WTC11 (cell line): ENCODE measurements at regions not wholly inside any gene's neighbourhood (a gene's known extent, or its start where the extent isn't known, plus 50 kb on each side); places are given as distances from the start of the nearest gene placed in this dataset.
A peak's percentile ranks its signal among the peaks of the same experiment; 100 is the strongest.

Experiments
- ATAC-seq: fragments of 200-7000 bp; cut with Tn5 transposase; 2 replicates; pipeline ENCODE4 v1.10.0; 2021; ENCODE audit warnings: mild to moderate bottlenecking, moderate library complexity
- CTCF ChIA-PET: fragments of 300-600 bp; sonication (Branson Sonifier 250); formaldehyde crosslinking; loops from one replicate; lab custom pipeline; 2021; ENCODE audit warnings: antibody characterized with exemption; lab: Charles Lee
- POLR2A ChIA-PET: fragments of 350-600 bp; sonication (Branson Sonifier 250); formaldehyde crosslinking; loops from one replicate; lab custom pipeline; 2021; ENCODE audit warnings: antibody characterized with exemption; lab: Charles Lee
- DNase-seq: peaks from one replicate; pipeline ENCODE4 v3.0.0; 2021; ENCODE audit warnings: low spot score
- H3K27ac Mint-ChIP-seq: 2 replicates; pipeline ENCODE4 v1.8.0; 2021; ENCODE audit warnings: mixed read lengths
- H3K27me3 Mint-ChIP-seq: 2 replicates; pipeline ENCODE4 v1.8.0; 2021; ENCODE audit warnings: low read depth, mild to moderate bottlenecking, moderate library complexity, mixed read lengths
- H3K36me3 Mint-ChIP-seq: 2 replicates; pipeline ENCODE4 v1.8.0; 2021; ENCODE audit warnings: mixed read lengths
- H3K4me1 Mint-ChIP-seq: 2 replicates; pipeline ENCODE4 v1.8.0; 2022; ENCODE audit warnings: mixed read lengths
- H3K4me3 Mint-ChIP-seq: 2 replicates; pipeline ENCODE4 v1.8.0; 2021; ENCODE audit warnings: mild to moderate bottlenecking, moderate library complexity, mixed read lengths
- H3K9me3 Mint-ChIP-seq: 2 replicates; pipeline ENCODE4 v1.8.0; 2021; ENCODE audit warnings: mixed read lengths
- CDX4 ChIP-seq: fragments of 250-450 bp; sonication (Bioruptor Pico); IDR thresholded peaks from 2 replicates; pipeline ENCODE4 v1.9.0; 2021; ENCODE audit warnings: moderate library complexity, mild to moderate bottlenecking, inconsistent platforms, borderline replicate concordance
- CREM ChIP-seq: sonication (generic); formaldehyde crosslinking; IDR thresholded peaks from 2 replicates; pipeline ENCODE4 v1.8.1; 2022; ENCODE audit warnings: mild to moderate bottlenecking, missing genetic modification reagents, moderate library complexity
- EMX1 ChIP-seq: fragments of 250-450 bp; sonication (Bioruptor Pico); IDR thresholded peaks from 2 replicates; pipeline ENCODE4 v1.8.0; 2021; ENCODE audit warnings: mild to moderate bottlenecking
- FOXP4 ChIP-seq: sonication (generic); formaldehyde crosslinking; IDR thresholded peaks from 2 replicates; pipeline ENCODE4 v1.8.0; 2022; ENCODE audit warnings: mild to moderate bottlenecking, missing genetic modification reagents
- IRF2 ChIP-seq: sonication (generic); formaldehyde crosslinking; IDR thresholded peaks from 2 replicates; pipeline ENCODE4 v1.8.0; 2022; ENCODE audit warnings: low read depth, missing genetic modification reagents, borderline replicate concordance
- MAX ChIP-seq: sonication (generic); formaldehyde crosslinking; IDR thresholded peaks from 2 replicates; pipeline ENCODE4 v1.8.0; 2022; ENCODE audit warnings: mild to moderate bottlenecking, missing genetic modification reagents
- SP1 ChIP-seq: sonication (generic); formaldehyde crosslinking; conservative IDR thresholded peaks from 2 replicates; pipeline ENCODE4 v1.8.1; 2022; ENCODE audit warnings: missing genetic modification reagents
- STAT6 ChIP-seq: sonication (generic); formaldehyde crosslinking; conservative IDR thresholded peaks from 2 replicates; pipeline ENCODE4 v1.8.1; 2023; ENCODE audit warnings: mild to moderate bottlenecking, low read depth, missing genetic modification reagents, moderate library complexity
- TCF7 ChIP-seq: sonication (generic); formaldehyde crosslinking; IDR thresholded peaks from 2 replicates; pipeline ENCODE4 v1.8.0; 2022; ENCODE audit warnings: mild to moderate bottlenecking, low read depth, missing genetic modification reagents, moderate library complexity
- TEAD1 ChIP-seq: sonication (generic); formaldehyde crosslinking; IDR thresholded peaks from 2 replicates; pipeline ENCODE4 v1.8.0; 2022; ENCODE audit warnings: mild to moderate bottlenecking, missing genetic modification reagents
- ZBTB21 ChIP-seq: sonication (generic); formaldehyde crosslinking; IDR thresholded peaks from 2 replicates; pipeline ENCODE4 v1.8.1; 2023; ENCODE audit warnings: mild to moderate bottlenecking, missing genetic modification reagents, borderline replicate concordance
- ZNF281 ChIP-seq: sonication (generic); formaldehyde crosslinking; IDR thresholded peaks from 2 replicates; pipeline ENCODE4 v1.8.0; 2023; ENCODE audit warnings: mild to moderate bottlenecking, missing genetic modification reagents
- ZNF416 ChIP-seq: fragments of 250-450 bp; sonication (Bioruptor Pico); IDR thresholded peaks from 2 replicates; pipeline ENCODE4 v1.9.0; 2021; ENCODE audit warnings: mild to moderate bottlenecking, inconsistent platforms
- ZNF671 ChIP-seq: fragments of 250-450 bp; sonication (Bioruptor Pico); IDR thresholded peaks from 2 replicates; pipeline ENCODE4 v1.8.0; 2021; ENCODE audit warnings: mild to moderate bottlenecking
- TF ChIP-seq, protein P1 (sequence below): sonication (generic); formaldehyde crosslinking; conservative IDR thresholded peaks from 2 replicates; pipeline ENCODE4 v1.8.1; 2022; ENCODE audit warnings: mild to moderate bottlenecking, missing genetic modification reagents
- TF ChIP-seq, protein P2 (sequence below): fragments of 250-450 bp; sonication (Bioruptor Pico); IDR thresholded peaks from 2 replicates; pipeline ENCODE4 v1.9.0; 2021; ENCODE audit warnings: mild to moderate bottlenecking

GRCh38 chr4:149113804-149114430 lies 671.7 kb upstream of the NR3C2 start (continued):
- TF ChIP-seq, protein P1, sequence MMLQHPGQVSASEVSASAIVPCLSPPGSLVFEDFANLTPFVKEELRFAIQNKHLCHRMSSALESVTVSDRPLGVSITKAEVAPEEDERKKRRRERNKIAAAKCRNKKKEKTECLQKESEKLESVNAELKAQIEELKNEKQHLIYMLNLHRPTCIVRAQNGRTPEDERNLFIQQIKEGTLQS: no peak
- TF ChIP-seq ZNF671 (CRISPR knock-in tag): no peak
- TF ChIP-seq STAT6 (CRISPR knock-in tag): no peak
- TF ChIP-seq CREM (CRISPR knock-in tag): no peak
- TF ChIP-seq FOXP4 (CRISPR knock-in tag): no peak
- TF ChIP-seq SP1 (CRISPR knock-in tag): no peak
- TF ChIP-seq EMX1 (CRISPR knock-in tag): no peak
- no peak for TF ChIP-seq CDX4
- no peak for TF ChIP-seq TCF7 (CRISPR knock-in tag)

GRCh38 chr4:149112109-149112508 lies 669.9 kb upstream of the NR3C2 start:
- H3K36me3 Mint-ChIP-seq: no peaks in the 10 kb centered on the region
- no peak for DNase-seq
- CTCF ChIA-PET: no interaction called here
- TF ChIP-seq ZNF416 (CRISPR knock-in tag) (no peak), IRF2 (no peak), ZBTB21 (CRISPR knock-in tag) (no peak), TEAD1 (no peak), EMX1 (CRISPR knock-in tag) (no peak), CREM (CRISPR knock-in tag) (no peak), STAT6 (CRISPR knock-in tag) (no peak), ZNF281 (CRISPR knock-in tag) (no peak), MAX (CRISPR knock-in tag) (no peak)
- TF ChIP-seq, protein P1: no peak
- TF ChIP-seq, protein P2, sequence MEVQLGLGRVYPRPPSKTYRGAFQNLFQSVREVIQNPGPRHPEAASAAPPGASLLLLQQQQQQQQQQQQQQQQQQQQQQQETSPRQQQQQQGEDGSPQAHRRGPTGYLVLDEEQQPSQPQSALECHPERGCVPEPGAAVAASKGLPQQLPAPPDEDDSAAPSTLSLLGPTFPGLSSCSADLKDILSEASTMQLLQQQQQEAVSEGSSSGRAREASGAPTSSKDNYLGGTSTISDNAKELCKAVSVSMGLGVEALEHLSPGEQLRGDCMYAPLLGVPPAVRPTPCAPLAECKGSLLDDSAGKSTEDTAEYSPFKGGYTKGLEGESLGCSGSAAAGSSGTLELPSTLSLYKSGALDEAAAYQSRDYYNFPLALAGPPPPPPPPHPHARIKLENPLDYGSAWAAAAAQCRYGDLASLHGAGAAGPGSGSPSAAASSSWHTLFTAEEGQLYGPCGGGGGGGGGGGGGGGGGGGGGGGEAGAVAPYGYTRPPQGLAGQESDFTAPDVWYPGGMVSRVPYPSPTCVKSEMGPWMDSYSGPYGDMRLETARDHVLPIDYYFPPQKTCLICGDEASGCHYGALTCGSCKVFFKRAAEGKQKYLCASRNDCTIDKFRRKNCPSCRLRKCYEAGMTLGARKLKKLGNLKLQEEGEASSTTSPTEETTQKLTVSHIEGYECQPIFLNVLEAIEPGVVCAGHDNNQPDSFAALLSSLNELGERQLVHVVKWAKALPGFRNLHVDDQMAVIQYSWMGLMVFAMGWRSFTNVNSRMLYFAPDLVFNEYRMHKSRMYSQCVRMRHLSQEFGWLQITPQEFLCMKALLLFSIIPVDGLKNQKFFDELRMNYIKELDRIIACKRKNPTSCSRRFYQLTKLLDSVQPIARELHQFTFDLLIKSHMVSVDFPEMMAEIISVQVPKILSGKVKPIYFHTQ (CRISPR knock-in tag): no peak
- TF ChIP-seq, all 79 proteins: peak for 0
- peaks cover 4% of the 10 kb centered on the region; the same call in 1 of the 2 replicates for H3K9me3 Mint-ChIP-seq
- H3K27ac Mint-ChIP-seq: no peak overlapping the region
- POLR2A ChIA-PET: no interaction called here
- no peaks in the 10 kb centered on the region; the same call in 1 of the 2 replicates for H3K27me3 Mint-ChIP-seq
- 0 out of 2 replicates have a peak, but pooled peaks have one; percentile 26 for ATAC-seq
- peaks cover 9% of the 10 kb centered on the region for H3K4me1 Mint-ChIP-seq
- H3K4me3 Mint-ChIP-seq: no peak overlapping the region
